ENCODE measurements at regions not wholly inside any gene's neighbourhood (a gene's known extent, or its start where the extent isn't known, plus 50 kb on each side); places are given as distances from the start of the nearest gene placed in this dataset.

GRCh38 chr10:43965033-43965917 lies 316.6 kb upstream of the ZNF32 start:
- peak; percentile 39 for DNase-seq

- no peak for DNase-seq
These were observed 315.8 kb upstream of the ZNF32 start for GRCh38 chr10:43964486-43964885.

- no peak for DNase-seq
These were observed 315.2 kb upstream of the ZNF32 start for GRCh38 chr10:43963793-43964425.

GRCh38 chr10:43963379-43963778 lies 314.7 kb upstream of the ZNF32 start:
- DNase-seq = no peak

- DNase-seq = no peak
These were observed 313.9 kb upstream of the ZNF32 start for GRCh38 chr10:43962346-43963191.

DNA sequence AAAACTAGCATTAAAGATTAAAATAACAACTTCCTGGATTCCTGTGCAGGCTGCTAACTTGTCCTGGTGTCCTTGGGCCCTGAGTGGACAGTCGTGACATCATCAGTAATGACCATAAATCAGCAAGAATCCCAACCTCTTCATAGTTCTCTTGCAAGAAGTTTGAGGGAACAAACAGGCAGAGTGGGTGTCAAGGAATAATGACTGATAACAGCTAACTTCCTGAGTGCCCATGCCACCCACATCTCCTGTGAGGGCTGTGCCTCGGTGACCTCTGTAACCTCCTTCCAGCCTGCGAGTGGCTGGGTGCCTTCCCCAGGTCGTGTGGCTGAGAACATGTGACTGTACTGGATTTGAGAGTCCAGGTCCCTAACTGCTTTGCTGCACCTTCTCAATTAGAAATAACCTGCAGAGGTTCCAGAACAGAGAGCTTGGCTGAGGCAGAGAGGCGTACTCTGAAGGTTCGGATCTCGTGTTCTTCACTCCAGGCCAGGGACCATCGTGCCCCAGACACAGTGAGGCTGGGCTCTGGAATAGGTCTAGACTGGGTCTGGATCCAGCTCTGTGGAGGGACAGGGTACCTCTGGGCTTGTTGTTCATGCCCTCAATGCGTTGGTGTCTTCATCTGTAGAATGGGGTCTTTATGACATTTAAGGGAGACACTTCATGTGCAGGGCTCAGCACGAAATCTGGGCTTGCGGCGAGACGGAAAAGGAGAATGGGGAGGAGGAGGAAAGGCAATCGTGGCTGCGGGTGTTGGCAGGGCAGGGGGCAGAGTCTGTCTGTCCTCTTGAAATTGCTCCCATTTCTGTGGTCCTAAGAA lies 313.1 kb upstream of the ZNF32 start:
- DNase-seq = peak; percentile 35

DNA sequence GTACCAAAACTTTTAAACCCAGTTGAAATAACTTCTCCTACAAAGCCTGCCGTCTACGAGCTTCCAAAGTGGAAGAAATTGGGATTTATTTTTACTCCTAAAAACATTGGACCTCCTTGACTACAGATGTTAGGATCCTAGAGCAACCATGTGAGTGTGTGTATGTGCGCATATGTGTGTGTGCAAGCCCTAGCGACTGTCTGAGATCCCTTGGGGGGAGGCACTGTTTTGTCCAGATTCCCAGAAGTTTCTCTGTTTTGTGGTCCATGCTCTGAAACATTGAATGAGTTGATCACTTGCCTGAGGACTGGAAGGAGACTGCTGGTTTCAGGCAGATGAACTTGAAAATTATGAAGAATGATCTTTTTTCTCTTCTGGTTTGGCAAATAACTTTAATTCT lies 312.3 kb upstream of the ZNF32 start:
- no peak for DNase-seq

DNA sequence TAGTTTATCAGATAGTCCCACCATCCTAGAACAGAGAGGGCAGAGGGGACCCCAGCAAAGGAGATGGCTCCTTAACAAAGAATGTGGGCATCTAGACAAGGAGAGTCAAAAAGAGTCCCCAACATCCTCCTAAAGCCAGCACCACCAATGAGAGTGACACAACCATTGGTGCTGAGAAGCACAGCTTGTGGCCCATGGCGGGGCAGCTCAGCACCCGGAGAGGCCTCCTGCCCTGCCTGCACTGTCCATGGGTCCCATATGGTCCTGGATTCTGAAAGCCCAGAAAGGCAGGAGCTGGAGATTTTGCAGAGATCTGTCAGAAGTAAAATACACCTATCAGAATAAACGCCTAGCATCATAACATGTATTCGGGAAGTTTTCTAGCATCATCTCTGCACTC lies 311.8 kb upstream of the ZNF32 start:
- no peak for DNase-seq

- no peak for DNase-seq
These were observed 311.4 kb upstream of the ZNF32 start for GRCh38 chr10:43960135-43960415.

DNA sequence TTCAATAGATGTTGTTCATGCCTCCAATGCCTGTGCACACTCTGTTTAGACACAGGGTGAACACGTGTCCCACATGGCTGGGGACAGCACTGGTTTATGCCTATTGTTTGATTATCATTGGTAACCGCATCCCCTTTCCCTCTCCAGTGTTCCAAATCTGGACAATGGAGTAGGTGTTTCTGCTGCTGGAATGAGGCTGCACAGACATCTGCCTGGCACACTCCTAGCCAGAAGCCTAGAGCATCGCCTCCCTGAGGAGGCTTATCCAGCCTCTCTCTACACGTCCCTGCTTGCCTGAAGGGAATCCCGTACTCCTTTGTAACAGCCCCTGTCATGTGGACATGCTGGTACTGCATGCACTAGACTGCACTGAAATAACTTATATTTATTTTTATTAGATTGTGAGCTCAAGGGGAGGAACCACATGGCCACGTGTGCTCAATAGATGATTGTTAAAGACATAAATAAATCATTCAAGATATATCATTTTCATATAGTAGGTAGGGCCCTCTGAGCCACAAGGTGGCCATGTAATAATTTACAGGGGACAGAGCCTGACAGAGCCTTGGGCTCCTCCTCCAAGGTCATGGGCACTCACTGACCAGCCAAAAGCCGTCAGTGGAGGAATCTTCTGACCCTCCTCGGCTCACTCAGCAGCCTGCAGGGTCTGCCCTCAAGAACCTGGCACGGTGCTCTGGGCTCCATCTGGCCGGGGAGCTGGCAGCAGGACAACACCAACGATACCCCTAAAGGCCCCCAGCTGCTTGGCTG lies 310.9 kb upstream of the ZNF32 start:
- DNase-seq = no peak

DNA sequence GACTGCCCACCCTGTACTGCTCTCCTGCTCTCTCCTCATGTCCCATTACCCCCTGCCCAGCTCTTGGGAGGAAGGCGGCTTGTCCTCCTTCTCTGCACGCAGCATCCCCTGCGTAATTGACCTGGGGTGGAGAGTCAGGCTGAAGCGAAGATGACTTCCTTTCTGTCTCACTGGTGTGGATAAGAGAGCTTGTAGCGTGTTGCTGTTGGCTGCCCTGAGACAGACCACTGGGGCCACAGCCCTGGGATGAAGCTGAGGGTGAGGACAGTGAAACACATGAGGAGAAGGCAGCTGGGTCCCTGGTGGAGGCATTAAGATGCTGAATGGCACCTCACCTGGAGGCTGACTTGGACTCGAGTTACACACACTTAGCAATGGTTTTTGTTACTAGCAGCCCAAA lies 310.3 kb upstream of the ZNF32 start:
- no peak for DNase-seq

GRCh38 chr10:43958071-43958432 lies 309.4 kb upstream of the ZNF32 start:
- DNase-seq = no peak

DNA sequence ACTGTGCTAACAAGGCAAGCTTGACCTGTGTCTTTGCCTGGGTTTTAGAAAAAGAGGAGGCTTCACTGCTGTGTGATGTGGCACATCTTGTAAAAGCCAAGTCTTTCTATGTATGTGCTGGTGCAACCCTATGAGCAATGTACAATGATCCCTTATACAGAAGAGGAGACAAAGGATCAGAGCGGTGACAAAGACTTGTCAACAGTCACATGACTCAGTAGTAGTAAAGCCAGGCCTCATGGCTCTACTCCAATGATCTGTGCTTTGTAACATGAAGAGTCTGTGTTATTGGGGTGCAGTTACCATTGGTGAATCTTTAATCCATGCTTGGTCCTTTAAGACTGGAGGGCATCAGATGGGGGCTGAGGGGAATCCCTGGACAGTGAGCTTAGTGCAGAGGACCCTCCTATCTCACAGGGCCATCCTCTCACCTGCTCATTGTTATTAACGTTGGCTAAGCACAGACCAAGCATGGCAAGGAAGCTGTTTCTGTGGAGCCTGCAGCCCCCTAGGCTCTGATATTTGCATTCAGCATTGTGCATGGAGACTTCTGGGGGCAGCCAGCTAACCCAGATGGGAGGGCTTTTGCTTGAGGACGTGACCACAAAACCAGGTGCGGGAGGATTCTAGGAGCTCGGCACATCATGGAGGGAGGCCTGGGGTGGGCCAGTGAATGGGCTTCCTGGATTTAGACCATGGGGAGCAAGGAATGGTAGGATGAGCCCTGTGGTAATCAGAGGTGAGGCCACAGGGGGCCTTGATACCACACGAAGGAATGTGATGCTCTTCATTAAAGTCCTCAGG lies 308.8 kb upstream of the ZNF32 start:
- no peak for DNase-seq

DNA sequence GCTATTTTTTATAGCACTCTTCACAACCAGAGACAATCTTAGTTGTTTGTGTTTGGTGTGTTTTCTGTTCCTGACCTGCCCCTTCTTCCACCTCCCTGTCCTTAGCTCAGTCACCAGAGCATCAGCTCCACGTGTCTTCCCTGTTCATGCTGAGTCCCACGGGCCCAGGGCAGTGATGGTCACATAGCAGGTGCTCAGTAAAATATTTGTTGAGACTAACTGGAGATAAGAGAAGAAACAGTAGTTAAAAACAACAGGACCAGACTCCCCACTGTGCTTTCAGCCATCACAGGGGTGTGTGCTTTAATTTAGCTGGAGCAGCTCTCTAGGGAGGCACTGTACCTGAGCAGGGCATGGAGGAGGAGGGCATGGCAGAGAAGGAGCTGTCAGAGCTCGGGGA lies 307.3 kb upstream of the ZNF32 start:
- no peak for DNase-seq

- no peak for DNase-seq
These were observed 306.4 kb upstream of the ZNF32 start for GRCh38 chr10:43955002-43955596.

DNA sequence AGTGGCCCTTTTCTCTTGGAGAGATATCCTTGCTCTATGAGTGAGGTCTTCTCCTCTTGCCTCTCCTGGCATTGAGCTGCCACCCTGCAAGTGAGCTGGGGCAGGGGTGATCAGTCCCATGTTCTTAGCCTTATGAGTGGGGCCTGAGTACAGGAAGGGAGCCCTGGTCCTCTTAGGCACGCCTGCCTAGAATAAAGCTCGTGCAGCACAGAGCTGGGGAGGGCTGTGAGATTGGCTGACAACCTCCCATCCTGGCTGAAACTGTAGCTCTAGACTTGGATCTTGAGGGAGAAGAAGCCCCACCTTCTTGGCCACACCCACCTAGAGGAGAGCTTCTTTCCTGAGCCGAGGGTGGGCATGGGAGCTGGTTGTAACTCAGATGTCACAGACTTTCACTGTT lies 305.0 kb upstream of the ZNF32 start:
- no peak for DNase-seq

DNA sequence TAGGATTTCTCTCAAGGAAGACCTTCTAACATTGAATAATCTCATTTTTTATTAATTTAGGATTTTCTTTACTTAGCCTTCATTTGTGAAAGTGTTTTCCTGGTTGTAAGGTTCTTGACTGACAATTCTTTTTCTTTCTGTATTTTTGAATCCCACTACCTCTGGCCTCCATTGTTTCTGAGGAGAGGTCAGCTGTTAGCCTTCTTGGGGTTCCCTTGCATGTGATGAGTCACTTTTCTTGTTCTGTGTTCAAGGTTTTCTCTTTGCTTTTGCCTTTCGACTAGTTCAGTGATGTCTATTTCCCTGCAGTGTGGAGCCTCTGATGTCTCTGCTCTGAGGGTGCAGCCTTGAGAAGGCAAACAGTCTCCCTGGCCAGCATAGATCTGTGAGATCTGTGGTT lies 304.1 kb upstream of the ZNF32 start:
- DNase-seq = no peak

DNA sequence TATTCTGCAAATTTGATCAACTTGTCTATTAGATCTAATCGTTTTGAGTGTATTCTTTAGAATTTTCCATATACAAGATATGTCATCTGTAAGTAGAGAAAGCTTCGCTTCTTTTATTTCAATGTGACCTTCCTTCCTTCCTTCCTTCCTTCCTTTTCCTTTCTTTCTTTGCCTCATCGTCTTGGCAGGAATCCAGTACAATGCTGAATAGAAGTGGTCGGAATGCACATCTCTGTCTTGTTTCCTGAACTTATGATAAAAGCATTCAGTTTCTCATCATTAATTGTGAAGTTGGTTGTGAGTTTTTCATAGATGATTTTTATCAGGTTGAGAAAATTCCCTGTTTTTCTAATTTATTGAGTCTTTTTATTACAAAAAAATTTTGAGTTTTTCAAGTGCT lies 300.7 kb upstream of the ZNF32 start:
- DNase-seq = no peak

GRCh38 chr10:43946445-43946844 lies 297.8 kb upstream of the ZNF32 start:
- no peak for DNase-seq

DNA sequence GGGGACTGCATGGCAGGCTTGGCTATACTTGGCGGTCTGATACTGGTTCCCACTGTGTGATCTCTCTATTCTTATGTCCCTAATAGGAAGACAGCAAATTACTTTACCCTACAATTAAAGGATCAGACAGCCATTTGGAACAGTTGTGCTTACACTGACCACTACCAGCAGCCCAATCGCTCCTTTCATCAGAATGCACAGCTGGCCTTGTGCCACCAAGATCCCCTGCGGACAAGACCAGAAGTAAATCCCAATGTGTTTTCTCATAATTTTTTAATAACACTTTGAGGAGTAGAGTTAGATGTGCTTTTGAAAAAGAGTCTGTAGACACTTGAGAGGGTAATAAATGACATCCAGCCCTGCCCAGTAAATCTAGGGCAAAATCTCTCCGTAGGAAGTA lies 297.2 kb upstream of the ZNF32 start:
- DNase-seq = no peak

Measured in inflammatory macrophage treated with lipopolysaccharide for 4 hours (primary cell).